MM.1S (cell line): ENCODE measurements at regions not wholly inside any gene's neighbourhood (a gene's known extent, or its start where the extent isn't known, plus 50 kb on each side); places are given as distances from the start of the nearest gene placed in this dataset.

Source experiments
- CTCF ChIP-seq: fragments of 300-600 bp; sonication (generic); IDR thresholded peaks from 2 replicates; pipeline ENCODE4 v1.5.1; 2016; ENCODE audit warnings: antibody characterized with exemption, low read length, mixed read lengths
- EZH2 ChIP-seq: fragments of 300-600 bp; sonication (generic); optimal IDR thresholded peaks from 2 replicates; pipeline ENCODE3; 2017; ENCODE audit warnings: low read depth, mild to moderate bottlenecking, antibody characterized with exemption, low read length, mixed read lengths

- TF ChIP-seq EZH2: no peak
- no peak for TF ChIP-seq CTCF
Measured at GRCh38 chr11:135009125-135009524, 597.1 kb upstream of the B3GAT1 start.
